ENCODE measurements at regions not wholly inside any gene's neighbourhood (a gene's known extent, or its start where the extent isn't known, plus 50 kb on each side); places are given as distances from the start of the nearest gene placed in this dataset.

DNA sequence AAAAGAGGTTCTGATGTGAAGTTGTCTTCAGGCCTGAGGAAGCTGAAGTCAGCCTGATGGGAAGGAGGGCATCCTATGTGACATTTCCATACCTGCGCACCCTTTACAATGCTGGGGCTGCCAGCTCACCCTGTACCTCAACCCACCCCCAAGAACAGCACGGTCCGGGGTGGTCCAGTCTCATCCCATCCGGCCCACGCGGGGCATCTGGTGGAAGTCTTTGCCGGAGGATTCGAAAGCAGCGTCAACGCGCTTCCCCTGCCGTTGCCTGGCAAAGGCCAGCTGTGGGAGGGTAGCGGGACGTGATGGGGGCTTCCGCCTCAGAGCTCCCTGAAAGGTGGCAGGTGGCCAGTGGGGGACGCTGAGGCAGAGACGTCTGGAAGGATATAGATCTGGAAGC is 113.6 kb upstream of the ANKRD30BL start:
- TF ChIP-seq CTCF (conservative IDR thresholded peaks at IDR 0.05; ENCODE audit: low read length) = no peak
- TF ChIP-seq EZH2phosphoT487 (IDR thresholded peaks at IDR 0.05; ENCODE audit: borderline replicate concordance) = no peak

Data from Loucy (cell line).